HG03558 (cell line): ENCODE measurements at regions not wholly inside any gene's neighbourhood (a gene's known extent, or its start where the extent isn't known, plus 50 kb on each side); places are given as distances from the start of the nearest gene placed in this dataset.
"Not testable (repeated sequence)": the region's sequence is repeated elsewhere in the genome, so short reads cannot be mapped to it uniquely, and the experiment has no call there.

ENCODE experiments used
- ATAC-seq: cut with Tn5 transposase; IDR thresholded peaks from one replicate; pipeline ENCODE4 v1.9.1; 2021; ENCODE audit warnings: moderate number of reproducible peaks; ENCODE audit not compliant: unreplicated experiment; ENCODE audit errors: extremely low read depth

GRCh38 chr6:7025861-7026260 is 81.9 kb upstream of the RREB1 start:
- ATAC-seq = no peak

GRCh38 chr6:7028963-7029362 is 78.8 kb upstream of the RREB1 start:
- not testable (repeated sequence) for ATAC-seq

- not testable (repeated sequence) for ATAC-seq
Measured at GRCh38 chr6:7030968-7031367, 76.8 kb upstream of the RREB1 start.

- ATAC-seq = no peak
Measured at GRCh38 chr6:7033202-7033601, 74.6 kb upstream of the RREB1 start.

- ATAC-seq = no peak
Measured at GRCh38 chr6:7034055-7034454, 73.7 kb upstream of the RREB1 start.

- no peak for ATAC-seq
Measured at GRCh38 chr6:7035837-7036249, 71.9 kb upstream of the RREB1 start.

GRCh38 chr6:7041511-7042026 is 66.2 kb upstream of the RREB1 start:
- ATAC-seq = no peak

GRCh38 chr6:7042056-7042653 is 65.6 kb upstream of the RREB1 start:
- ATAC-seq = no peak

- no peak for ATAC-seq
Measured at GRCh38 chr6:7042654-7043545, 64.9 kb upstream of the RREB1 start.

GRCh38 chr6:7045331-7045730 is 62.4 kb upstream of the RREB1 start:
- no peak for ATAC-seq

GRCh38 chr6:7045746-7046145 is 62.0 kb upstream of the RREB1 start:
- ATAC-seq = no peak

GRCh38 chr6:7047128-7047527 is 60.6 kb upstream of the RREB1 start:
- ATAC-seq = no peak

GRCh38 chr6:7047966-7048365 is 59.8 kb upstream of the RREB1 start:
- no peak for ATAC-seq

- ATAC-seq = no peak
Measured at GRCh38 chr6:7048894-7049293, 58.9 kb upstream of the RREB1 start.

- no peak for ATAC-seq
Measured at GRCh38 chr6:7050004-7050403, 57.8 kb upstream of the RREB1 start.

GRCh38 chr6:7050872-7051779 is 56.6 kb upstream of the RREB1 start:
- ATAC-seq = no peak

- no peak for ATAC-seq
Measured at GRCh38 chr6:7051780-7052442, 55.9 kb upstream of the RREB1 start.

- no peak for ATAC-seq
Measured at GRCh38 chr6:7052443-7053011, 55.2 kb upstream of the RREB1 start.

GRCh38 chr6:7053125-7053774 is 54.5 kb upstream of the RREB1 start:
- ATAC-seq = no peak
